ENCODE measurements at regions not wholly inside any gene's neighbourhood (a gene's known extent, or its start where the extent isn't known, plus 50 kb on each side); places are given as distances from the start of the nearest gene placed in this dataset.

GRCh38 chr5:160479220-160479619 lies 57.6 kb downstream of the PTTG1 start:
- no peak for DNase-seq (ENCODE audit: low read depth, low spot score)
- H3K4me3 ChIP-seq (ENCODE audit: insufficient read length, low read depth): no peak overlapping the region

GRCh38 chr5:160479926-160480325 lies 58.3 kb downstream of the PTTG1 start:
- H3K9me3 ChIP-seq (ENCODE audit: insufficient read depth, low read length): no peaks in the 10 kb centered on the region
- H3K27me3 ChIP-seq (ENCODE audit: insufficient read depth, insufficient read length): no peaks in the 10 kb centered on the region
- TF ChIP-seq YY1 (IDR thresholded peaks at IDR 0.05; ENCODE audit: insufficient read depth, insufficient read length): no peak
- TF ChIP-seq SUZ12 (IDR thresholded peaks at IDR 0.05; ENCODE audit: extremely low read depth, insufficient read depth, insufficient read length): no peak
- TF ChIP-seq ZNF274 (IDR thresholded peaks at IDR 0.05; ENCODE audit: low read depth, low read length): no peak
- no peak for DNase-seq (ENCODE audit: low read depth, low spot score)
- H3K9ac ChIP-seq (ENCODE audit: insufficient read length, low read depth): no peak overlapping the region
- peaks cover 3% of the 10 kb centered on the region for H3K4me1 ChIP-seq (ENCODE audit: insufficient read depth, insufficient read length)
- no peak overlapping the region for H3K4me3 ChIP-seq (ENCODE audit: insufficient read length, low read depth)
- H3K36me3 ChIP-seq (ENCODE audit: insufficient read depth, insufficient read length, low read length): no peaks in the 10 kb centered on the region

More at GRCh38 chr5:160479220-160479619, 57.6 kb downstream of the PTTG1 start:
- H3K9ac ChIP-seq (ENCODE audit: insufficient read length, low read depth): no peak overlapping the region
- TF ChIP-seq YY1 (IDR thresholded peaks at IDR 0.05; ENCODE audit: insufficient read depth, insufficient read length) (no peak), SUZ12 (IDR thresholded peaks at IDR 0.05; ENCODE audit: extremely low read depth, insufficient read depth, insufficient read length) (no peak), ZNF274 (IDR thresholded peaks at IDR 0.05; ENCODE audit: low read depth, low read length) (no peak)
- H3K9me3 ChIP-seq (ENCODE audit: insufficient read depth, low read length): no peaks in the 10 kb centered on the region
- no peaks in the 10 kb centered on the region for H3K36me3 ChIP-seq (ENCODE audit: insufficient read depth, insufficient read length, low read length)
- H3K4me1 ChIP-seq (ENCODE audit: insufficient read depth, insufficient read length): peaks cover 3% of the 10 kb centered on the region
- H3K27me3 ChIP-seq (ENCODE audit: insufficient read depth, insufficient read length): no peaks in the 10 kb centered on the region

- no peak for DNase-seq (ENCODE audit: low read depth, low spot score)
Measured at GRCh38 chr5:160480652-160481051, 59.0 kb downstream of the PTTG1 start.

GRCh38 chr5:160484678-160485077 lies 63.0 kb downstream of the PTTG1 start:
- Histone ChIP-seq H3K36me3 (ENCODE audit: insufficient read depth, insufficient read length, low read length) (no peaks in the 10 kb centered on the region), H3K9ac (ENCODE audit: insufficient read length, low read depth) (no peak overlapping the region), H3K4me3 (ENCODE audit: insufficient read length, low read depth) (no peak overlapping the region), H3K9me3 (ENCODE audit: insufficient read depth, low read length) (no peaks in the 10 kb centered on the region), H3K27me3 (ENCODE audit: insufficient read depth, insufficient read length) (no peaks in the 10 kb centered on the region), H3K4me1 (ENCODE audit: insufficient read depth, insufficient read length) (no peaks in the 10 kb centered on the region)
- no peak for TF ChIP-seq SUZ12 (IDR thresholded peaks at IDR 0.05; ENCODE audit: extremely low read depth, insufficient read depth, insufficient read length)
- TF ChIP-seq ZNF274 (IDR thresholded peaks at IDR 0.05; ENCODE audit: low read depth, low read length): no peak
- TF ChIP-seq YY1 (IDR thresholded peaks at IDR 0.05; ENCODE audit: insufficient read depth, insufficient read length): no peak
- DNase-seq (ENCODE audit: low read depth, low spot score): no peak

More at GRCh38 chr5:160480652-160481051, 59.0 kb downstream of the PTTG1 start:
- H3K36me3 ChIP-seq (ENCODE audit: insufficient read depth, insufficient read length, low read length): no peaks in the 10 kb centered on the region
- no peak overlapping the region for H3K4me3 ChIP-seq (ENCODE audit: insufficient read length, low read depth)
- peaks cover 3% of the 10 kb centered on the region for H3K4me1 ChIP-seq (ENCODE audit: insufficient read depth, insufficient read length)
- no peaks in the 10 kb centered on the region for H3K9me3 ChIP-seq (ENCODE audit: insufficient read depth, low read length)
- TF ChIP-seq YY1 (IDR thresholded peaks at IDR 0.05; ENCODE audit: insufficient read depth, insufficient read length) (no peak), SUZ12 (IDR thresholded peaks at IDR 0.05; ENCODE audit: extremely low read depth, insufficient read depth, insufficient read length) (no peak), ZNF274 (IDR thresholded peaks at IDR 0.05; ENCODE audit: low read depth, low read length) (no peak)
- H3K9ac ChIP-seq (ENCODE audit: insufficient read length, low read depth): no peak overlapping the region
- H3K27me3 ChIP-seq (ENCODE audit: insufficient read depth, insufficient read length): no peaks in the 10 kb centered on the region

DNA sequence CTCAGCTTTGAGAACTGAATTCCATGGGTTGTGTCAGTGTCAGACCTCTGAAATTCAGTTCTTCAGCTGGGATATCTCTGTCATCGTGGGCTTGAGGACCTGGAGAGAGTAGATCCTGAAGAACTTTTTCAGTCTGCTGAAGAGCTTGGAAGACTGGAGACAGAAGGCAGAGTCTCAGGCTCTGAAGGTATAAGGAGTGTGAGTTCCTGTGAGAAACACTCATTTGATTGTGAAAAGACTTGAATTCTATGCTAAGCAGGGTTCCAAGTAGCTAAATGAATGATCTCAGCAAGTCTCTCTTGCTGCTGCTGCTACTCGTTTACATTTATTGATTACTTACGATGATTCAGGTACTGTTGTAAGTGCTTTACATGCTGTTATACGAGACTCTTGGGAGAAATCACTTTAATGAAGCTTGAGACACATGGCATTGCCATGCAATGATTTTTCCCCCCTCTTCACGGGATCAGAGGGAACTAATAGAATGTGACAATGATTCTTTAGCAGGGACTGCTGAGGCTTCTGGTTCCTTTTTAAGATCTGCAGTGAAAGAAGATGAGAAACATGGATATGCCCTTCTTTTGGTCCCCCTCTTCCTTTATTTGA lies 63.8 kb downstream of the PTTG1 start:
- no peaks in the 10 kb centered on the region for H3K9me3 ChIP-seq (ENCODE audit: insufficient read depth, low read length)
- H3K4me1 ChIP-seq (ENCODE audit: insufficient read depth, insufficient read length): no peaks in the 10 kb centered on the region
- DNase-seq (ENCODE audit: low read depth, low spot score): no peak
- TF ChIP-seq ZNF274 (IDR thresholded peaks at IDR 0.05; ENCODE audit: low read depth, low read length) (no peak), YY1 (IDR thresholded peaks at IDR 0.05; ENCODE audit: insufficient read depth, insufficient read length) (no peak), SUZ12 (IDR thresholded peaks at IDR 0.05; ENCODE audit: extremely low read depth, insufficient read depth, insufficient read length) (no peak)
- no peaks in the 10 kb centered on the region for H3K36me3 ChIP-seq (ENCODE audit: insufficient read depth, insufficient read length, low read length)
- no peaks in the 10 kb centered on the region for H3K27me3 ChIP-seq (ENCODE audit: insufficient read depth, insufficient read length)
- H3K9ac ChIP-seq (ENCODE audit: insufficient read length, low read depth): no peak overlapping the region
- no peak overlapping the region for H3K4me3 ChIP-seq (ENCODE audit: insufficient read length, low read depth)

GRCh38 chr5:160486573-160486972 lies 64.9 kb downstream of the PTTG1 start:
- Histone ChIP-seq H3K4me1 (ENCODE audit: insufficient read depth, insufficient read length) (no peaks in the 10 kb centered on the region), H3K4me3 (ENCODE audit: insufficient read length, low read depth) (no peak overlapping the region), H3K36me3 (ENCODE audit: insufficient read depth, insufficient read length, low read length) (no peaks in the 10 kb centered on the region), H3K9ac (ENCODE audit: insufficient read length, low read depth) (no peak overlapping the region), H3K9me3 (ENCODE audit: insufficient read depth, low read length) (no peaks in the 10 kb centered on the region), H3K27me3 (ENCODE audit: insufficient read depth, insufficient read length) (no peaks in the 10 kb centered on the region)
- DNase-seq (ENCODE audit: low read depth, low spot score): no peak
- TF ChIP-seq SUZ12 (IDR thresholded peaks at IDR 0.05; ENCODE audit: extremely low read depth, insufficient read depth, insufficient read length) (no peak), ZNF274 (IDR thresholded peaks at IDR 0.05; ENCODE audit: low read depth, low read length) (no peak), YY1 (IDR thresholded peaks at IDR 0.05; ENCODE audit: insufficient read depth, insufficient read length) (no peak)

DNA sequence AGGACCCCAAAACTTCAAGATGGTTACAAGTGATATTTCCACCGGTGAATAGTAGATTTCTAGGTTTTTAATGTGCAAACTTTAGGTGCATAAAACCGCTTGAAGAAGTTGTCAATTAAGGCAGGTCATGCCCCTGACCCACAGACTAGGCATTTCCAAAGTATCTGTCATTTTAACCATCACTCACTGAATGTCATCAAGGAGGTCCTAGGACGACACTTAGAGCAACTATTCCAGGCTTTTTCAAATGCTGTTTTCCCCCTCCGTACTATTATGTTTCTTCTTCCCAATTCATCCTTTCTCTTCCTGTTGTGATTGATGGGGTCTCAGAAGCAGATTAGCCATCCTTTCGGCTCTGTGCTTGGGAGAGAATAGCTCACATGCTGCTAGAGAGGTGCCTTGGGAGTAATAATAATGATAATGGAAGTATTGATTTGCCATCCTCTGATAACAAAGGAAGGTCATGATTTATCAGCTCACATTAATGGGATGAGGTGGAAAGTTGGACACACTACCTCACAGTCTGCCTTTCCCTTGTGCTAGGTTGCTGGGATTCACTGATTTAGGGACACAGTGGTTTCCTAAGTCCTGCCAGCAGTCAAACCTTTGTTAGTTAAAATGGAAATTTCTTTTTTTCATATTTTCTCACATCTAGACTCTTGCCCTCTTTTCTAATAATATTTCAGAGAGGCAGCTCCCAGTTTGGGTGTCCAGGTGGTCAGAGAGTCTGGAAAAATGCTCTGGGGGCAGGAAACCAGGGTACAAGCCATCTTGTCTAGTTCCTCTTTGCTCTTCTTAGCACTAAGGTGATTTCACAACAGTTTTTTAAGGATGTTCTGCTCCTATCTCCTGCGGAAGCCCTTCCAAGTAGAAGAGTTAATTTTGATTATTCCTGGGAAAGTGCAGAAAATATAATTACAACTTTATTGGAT lies 67.0 kb downstream of the PTTG1 start:
- H3K9ac ChIP-seq (ENCODE audit: insufficient read length, low read depth): no peak overlapping the region
- TF ChIP-seq YY1 (IDR thresholded peaks at IDR 0.05; ENCODE audit: insufficient read depth, insufficient read length): no peak
- TF ChIP-seq ZNF274 (IDR thresholded peaks at IDR 0.05; ENCODE audit: low read depth, low read length): no peak
- TF ChIP-seq SUZ12 (IDR thresholded peaks at IDR 0.05; ENCODE audit: extremely low read depth, insufficient read depth, insufficient read length): no peak
- no peak overlapping the region for H3K4me3 ChIP-seq (ENCODE audit: insufficient read length, low read depth)
- H3K36me3 ChIP-seq (ENCODE audit: insufficient read depth, insufficient read length, low read length): no peaks in the 10 kb centered on the region
- no peak for DNase-seq (ENCODE audit: low read depth, low spot score)
- H3K4me1 ChIP-seq (ENCODE audit: insufficient read depth, insufficient read length): no peaks in the 10 kb centered on the region
- no peaks in the 10 kb centered on the region for H3K27me3 ChIP-seq (ENCODE audit: insufficient read depth, insufficient read length)
- no peaks in the 10 kb centered on the region for H3K9me3 ChIP-seq (ENCODE audit: insufficient read depth, low read length)

Measured in NT2/D1 (cell line).